ENCODE measurements at regions not wholly inside any gene's neighbourhood (a gene's known extent, or its start where the extent isn't known, plus 50 kb on each side); places are given as distances from the start of the nearest gene placed in this dataset.
"Not testable (repeated sequence)": the region's sequence is repeated elsewhere in the genome, so short reads cannot be mapped to it uniquely, and the experiment has no call there.

- not testable (repeated sequence) for TF ChIP-seq POLR2A, CTCF (IDR thresholded peaks at IDR 0.05)
These were observed 1402.2 kb downstream of the RPIA start for GRCh38 chr2:90093571-90094270.
